NT2/D1 (cell line): ENCODE measurements at regions not wholly inside any gene's neighbourhood (a gene's known extent, or its start where the extent isn't known, plus 50 kb on each side); places are given as distances from the start of the nearest gene placed in this dataset.

Experiments
- YY1 ChIP-seq: IDR thresholded peaks from 2 replicates; pipeline ENCODE4 v1.6.1; 2011; ENCODE audit not compliant: insufficient read length, insufficient read depth
- ZNF274 ChIP-seq: IDR thresholded peaks from 2 replicates; pipeline ENCODE4 v1.6.1; 2011; ENCODE audit warnings: mild to moderate bottlenecking, low read depth, low read length

DNA sequence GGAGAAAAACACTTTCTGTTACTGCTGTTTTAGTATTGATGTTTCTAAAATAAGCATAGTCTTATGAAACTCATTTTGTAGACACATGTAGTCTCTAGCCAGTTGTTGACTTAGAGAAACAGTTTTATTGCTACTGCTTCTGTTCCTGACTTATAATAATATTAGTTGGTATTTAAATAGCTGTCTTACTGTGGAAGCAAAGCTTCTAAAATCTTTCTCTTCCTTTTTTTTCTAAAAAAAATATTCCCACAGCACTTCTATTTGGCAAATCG lies 121.8 kb downstream of the MTX2 start:
- TF ChIP-seq ZNF274 (no peak), YY1 (no peak)
